IMR-90 (cell line): ENCODE measurements at regions not wholly inside any gene's neighbourhood (a gene's known extent, or its start where the extent isn't known, plus 50 kb on each side); places are given as distances from the start of the nearest gene placed in this dataset.

ENCODE experiments used
- ATAC-seq: fragments of 200-7000 bp; cut with Tn5 transposase; 2 replicates; pipeline ENCODE4 v1.9.1; 2020; ENCODE audit warnings: low read depth, mild to moderate bottlenecking, moderate library complexity
- BruUV-seq: library from RNA; stranded (reverse); fragments of 400-500 nt; replicated peaks from 2 replicates; lab custom pipeline; 2021; lab: Mats Ljungman, UMichigan
- CTCF ChIA-PET: fragments of 300-600 bp; formaldehyde crosslinking; extraction: SDS; loops from one replicate; lab custom pipeline; 2021; ENCODE audit warnings: antibody characterized with exemption; lab: Yijun Ruan, JAX
- POLR2A ChIA-PET: fragments of 300-600 bp; sonication (Branson Sonifier 250); formaldehyde crosslinking; loops from one replicate; lab custom pipeline; 2022; ENCODE audit warnings: antibody characterized with exemption; ENCODE audit not compliant: unreplicated experiment; lab: Charles Lee
- DNase-seq: peaks from one replicate; pipeline ENCODE4 v3.0.0; 2013
- H2AFZ ChIP-seq: replicated peaks from 2 replicates; pipeline ENCODE3; 2013; ENCODE audit warnings: low read length, mild to moderate bottlenecking; ENCODE audit not compliant: poor library complexity
- H2AK5ac ChIP-seq: 2 replicates; pipeline ENCODE4 v1.6.1; 2013; ENCODE audit warnings: low read depth, low read length, inconsistent platforms
- H2AK9ac ChIP-seq: replicated peaks from 2 replicates; pipeline ENCODE3; 2013; ENCODE audit warnings: mild to moderate bottlenecking, low read depth, low read length, moderate library complexity; ENCODE audit not compliant: poor library complexity
- H2BK120ac ChIP-seq: 2 replicates; pipeline ENCODE4 v1.6.1; 2013; ENCODE audit warnings: low read depth, low read length, inconsistent platforms
- H2BK15ac ChIP-seq: 3 replicates; pipeline ENCODE4 v1.6.1; 2013; ENCODE audit warnings: low read depth, low read length, inconsistent platforms
- H2BK20ac ChIP-seq: 2 replicates; pipeline ENCODE4 v1.6.1; 2013; ENCODE audit warnings: low read depth, mild to moderate bottlenecking, inconsistent platforms, low read length, moderate library complexity
- H2BK5ac ChIP-seq: 2 replicates; pipeline ENCODE4 v1.6.1; 2013; ENCODE audit warnings: mild to moderate bottlenecking, low read depth, low read length, inconsistent platforms; ENCODE audit not compliant: poor library complexity, severe bottlenecking
- H3K14ac ChIP-seq: replicated peaks from 2 replicates; pipeline ENCODE4 v1.6.1; 2013; ENCODE audit warnings: low read depth, low read length, inconsistent platforms
- H3K18ac ChIP-seq: 2 replicates; pipeline ENCODE4 v1.6.1; 2013; ENCODE audit warnings: low read depth, low read length, control low read depth
- H3K23ac ChIP-seq: 2 replicates; pipeline ENCODE4 v1.6.1; 2013; ENCODE audit warnings: low read depth, low read length, inconsistent platforms
- H3K27ac ChIP-seq: 2 replicates; pipeline ENCODE4 v1.5.1; 2013; ENCODE audit warnings: mild to moderate bottlenecking, control low read depth, low read length; ENCODE audit not compliant: insufficient read depth
- H3K27me3 ChIP-seq: 2 replicates; pipeline ENCODE4 v1.6.1; 2013; ENCODE audit warnings: low read length; ENCODE audit not compliant: control insufficient read depth, insufficient read depth
- H3K36me3 ChIP-seq: 2 replicates; pipeline ENCODE4 v1.6.1; 2013; ENCODE audit warnings: low read length, mixed read lengths; ENCODE audit not compliant: control insufficient read depth, insufficient read depth
- H3K4ac ChIP-seq: 2 replicates; pipeline ENCODE4 v1.6.1; 2013; ENCODE audit warnings: low read depth, low read length, inconsistent platforms
- H3K4me1 ChIP-seq: 2 replicates; pipeline ENCODE4 v1.6.1; 2013; ENCODE audit warnings: low read length, mixed read lengths; ENCODE audit not compliant: control insufficient read depth, insufficient read depth
- H3K4me2 ChIP-seq: 2 replicates; pipeline ENCODE4 v1.6.1; 2013; ENCODE audit warnings: low read depth, mild to moderate bottlenecking, control low read depth, low read length, moderate library complexity
- H3K4me3 ChIP-seq: 2 replicates; pipeline ENCODE4 v1.5.1; 2013; ENCODE audit warnings: low read depth, mild to moderate bottlenecking, control low read depth, low read length, moderate library complexity; ENCODE audit not compliant: insufficient read depth
- H3K56ac ChIP-seq: 2 replicates; pipeline ENCODE4 v1.6.1; 2013; ENCODE audit warnings: low read length, inconsistent platforms; ENCODE audit not compliant: insufficient read depth; ENCODE audit errors: extremely low read depth
- H3K79me1 ChIP-seq, 2 experiments: 2 replicates each; pipeline ENCODE4 v1.6.1; 2013; ENCODE audit warnings: low read length in 2 of 2, inconsistent platforms in 1 of 2, low read depth in 1 of 2
- H3K9ac ChIP-seq: 2 replicates; pipeline ENCODE4 v1.6.1; 2013; ENCODE audit warnings: low read depth, low read length, control low read depth
- H3K9me1 ChIP-seq: 2 replicates; pipeline ENCODE4 v1.6.1; 2013; ENCODE audit warnings: low read length, inconsistent platforms; ENCODE audit not compliant: insufficient read depth
- H3K9me3 ChIP-seq: 2 replicates; pipeline ENCODE4 v1.6.1; 2013; ENCODE audit warnings: low read length; ENCODE audit not compliant: control insufficient read depth, insufficient read depth
- H4K20me1 ChIP-seq: 2 replicates; pipeline ENCODE4 v1.6.1; 2013; ENCODE audit warnings: low read length, inconsistent platforms; ENCODE audit not compliant: insufficient read depth
- H4K5ac ChIP-seq: 2 replicates; pipeline ENCODE4 v1.6.1; 2013; ENCODE audit warnings: mild to moderate bottlenecking, low read depth, low read length, control low read depth
- H4K8ac ChIP-seq, 2 experiments: 2 replicates each; pipeline ENCODE4 v1.6.1; 2013; ENCODE audit warnings: low read depth in 2 of 2, low read length in 2 of 2, control low read depth in 1 of 2, inconsistent platforms in 1 of 2
- H4K91ac ChIP-seq: 2 replicates; pipeline ENCODE4 v1.6.1; 2013; ENCODE audit warnings: low read depth, low read length, inconsistent platforms; ENCODE audit not compliant: insufficient read depth
- POLR2A ChIP-seq: IDR thresholded peaks from 2 replicates; pipeline ENCODE4 v1.6.1; 2012; ENCODE audit warnings: mild to moderate bottlenecking, low read depth, low read length
- RAD21 ChIP-seq: IDR thresholded peaks from 2 replicates; pipeline ENCODE4 v1.6.1; 2012; ENCODE audit warnings: low read length, improper control_type of control experiment
- RCOR1 ChIP-seq: IDR thresholded peaks from 2 replicates; pipeline ENCODE4 v1.6.1; 2012; ENCODE audit warnings: mild to moderate bottlenecking, low read length, improper control_type of control experiment; ENCODE audit not compliant: insufficient replicate concordance
- USF2 ChIP-seq: fragments of 150-350 bp; IDR thresholded peaks from 2 replicates; pipeline ENCODE4 v1.6.1; 2017; ENCODE audit warnings: mild to moderate bottlenecking, antibody characterized with exemption, low read length, low read depth
- WGBS, 2 experiments: methylation state at CpG; one replicate each; pipeline versions ENCODE4 v1.1.5 to v1.1.7; 2013; ENCODE audit warnings: missing lambda C conversion rate in 2 of 2; ENCODE audit not compliant: insufficient read length in 1 of 2; ENCODE audit errors: extremely low coverage in 2 of 2; 5-methylcytosine and 5-hydroxymethylcytosine counted together
- dilution Hi-C: fragments of 300-500 bp; cut with HindIII; formaldehyde crosslinking; loops from one replicate; pipeline ENCODE4 v1.14.3; 2018; ENCODE audit warnings: low sequenced_read_pairs; ENCODE audit not compliant: unreplicated experiment
- in situ Hi-C: fragments of 300-500 bp; cut with MboI; formaldehyde crosslinking; loops from 3 replicates; pipeline ENCODE4 v1.14.3; 2019; ENCODE audit warnings: low sequenced_read_pairs, inconsistent platforms, mixed read lengths
- intact Hi-C: fragments of 100-400 bp; cut with micrococcal nuclease; formaldehyde crosslinking; loops from 2 replicates; pipeline ENCODE4 v1.10.0; 2022

GRCh38 chr2:174678395-174678794 lies 80.8 kb upstream of the WIPF1 start:
- Histone ChIP-seq H3K4ac (no peak overlapping the region), H3K9me3 (no peaks in the 10 kb centered on the region), H4K8ac (no peak overlapping the region), H3K14ac (no peak overlapping the region), H2AK9ac (no peak overlapping the region), H3K18ac (no peak overlapping the region), H3K56ac (no peak overlapping the region), H3K4me3 (no peak overlapping the region), H2BK15ac (no peak overlapping the region), H2BK120ac (no peak overlapping the region), H4K91ac (no peak overlapping the region), H3K27ac (no peak overlapping the region), H2BK20ac (no peak overlapping the region), H3K4me1 (peaks cover 2% of the 10 kb centered on the region; the same call in 1 of the 2 replicates), H4K5ac (no peak overlapping the region), H2AK5ac (no peak overlapping the region), H3K27me3 (no peaks in the 10 kb centered on the region), H3K9ac (no peak overlapping the region), H2BK5ac (no peak overlapping the region), H3K9me1 (peaks cover 3% of the 10 kb centered on the region; the same call in 1 of the 2 replicates), H4K20me1 (peaks cover 5% of the 10 kb centered on the region; the same call in 1 of the 2 replicates), H2AFZ (no peak overlapping the region), H3K36me3 (no peaks in the 10 kb centered on the region; the same call in none of the 2 replicates), H3K4me2 (no peak overlapping the region), H3K23ac (no peak overlapping the region), H3K79me1 (peaks cover 44 to 45% of the 10 kb centered on the region in 2 experiments)
- no peak for DNase-seq
- in situ Hi-C loops (no loop called here), dilution Hi-C loops (no loop called here), intact Hi-C loops (loop anchor here (5.0 kb wide), 1 partner anchor 51 kb away; no protein-coding TSS in a partner anchor)
- no peak for TF ChIP-seq POLR2A
- no peak for TF ChIP-seq RCOR1
- TF ChIP-seq USF2 = no peak
- TF ChIP-seq RAD21 = no peak
- no TSS peak for BruUV-seq
- ChIA-PET POLR2A (no interaction called here), CTCF (no interaction called here)
- ATAC-seq = no peak
- WGBS, 2 experiments = no CpG with 5 or more reads among the region's 2 CpGs
